Endothelial cell of hepatic sinusoid (primary cell): ENCODE measurements at regions not wholly inside any gene's neighbourhood (a gene's known extent, or its start where the extent isn't known, plus 50 kb on each side); places are given as distances from the start of the nearest gene placed in this dataset.

Source experiments
- in situ Hi-C: cut with HindIII; loops from 2 replicates; pipeline ENCODE4 v1.10.0; 2017; ENCODE audit warnings: low sequenced_read_pairs

DNA sequence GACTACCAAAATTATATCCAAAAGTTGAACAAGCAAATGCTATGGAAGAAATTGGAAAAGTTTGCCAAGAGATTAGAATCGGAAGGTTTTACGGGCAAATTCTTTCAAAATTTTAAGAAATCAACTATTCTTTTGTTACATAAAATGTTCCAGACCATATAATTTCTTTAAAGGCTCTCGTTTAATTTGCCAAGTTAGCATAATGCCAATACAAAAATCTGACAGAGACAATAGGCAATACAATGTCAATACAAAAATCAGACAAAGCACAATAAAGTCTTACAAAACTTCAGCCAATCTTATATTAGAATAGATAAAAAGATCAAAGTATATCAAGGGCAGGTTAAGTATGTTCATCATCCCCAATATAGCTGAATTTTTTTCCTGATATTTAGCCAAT is 224.2 kb downstream of the BCL11A start:
- in situ Hi-C loops, result no loop called here

DNA sequence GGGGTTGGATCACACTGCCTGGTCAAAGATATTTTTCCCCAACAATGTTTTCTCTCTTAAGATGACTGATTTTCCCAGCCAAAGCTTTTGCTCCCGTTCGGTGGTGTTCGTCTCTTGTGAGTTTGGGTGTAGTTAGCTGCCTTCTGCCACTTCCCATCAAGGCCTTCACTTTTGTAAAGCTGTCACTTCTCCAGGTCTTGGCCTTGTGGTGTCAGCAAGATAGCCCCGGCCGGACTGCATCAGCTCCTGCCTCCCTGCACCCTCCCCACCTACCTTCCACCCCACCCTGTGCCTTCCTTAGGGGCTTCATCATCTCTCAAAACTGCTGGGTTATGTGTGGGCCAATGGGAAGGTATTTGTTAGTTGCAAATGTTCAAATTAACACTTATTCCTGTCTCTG is 228.9 kb downstream of the BCL11A start:
- in situ Hi-C loops, result no loop called here

DNA sequence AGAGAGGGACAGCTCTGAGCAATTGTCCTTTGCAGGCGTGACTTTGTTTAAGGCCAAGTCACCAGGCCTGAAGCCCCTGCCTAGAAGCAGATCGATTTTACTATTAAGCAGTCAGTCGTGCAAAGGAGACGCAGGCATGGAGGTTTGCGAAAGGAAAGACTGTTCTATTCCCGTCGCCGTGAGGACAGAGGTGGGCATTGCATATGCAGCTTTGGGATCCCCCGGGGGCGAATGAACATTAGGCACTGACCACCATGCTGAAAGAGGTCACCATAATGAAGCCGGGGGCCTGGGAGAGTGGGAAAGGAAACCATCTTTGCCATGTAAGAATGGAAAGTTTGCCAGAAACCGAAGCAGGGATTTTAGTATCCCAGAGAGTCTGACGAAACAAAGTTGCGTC is 231.6 kb downstream of the BCL11A start:
- in situ Hi-C loops, result no loop called here

DNA sequence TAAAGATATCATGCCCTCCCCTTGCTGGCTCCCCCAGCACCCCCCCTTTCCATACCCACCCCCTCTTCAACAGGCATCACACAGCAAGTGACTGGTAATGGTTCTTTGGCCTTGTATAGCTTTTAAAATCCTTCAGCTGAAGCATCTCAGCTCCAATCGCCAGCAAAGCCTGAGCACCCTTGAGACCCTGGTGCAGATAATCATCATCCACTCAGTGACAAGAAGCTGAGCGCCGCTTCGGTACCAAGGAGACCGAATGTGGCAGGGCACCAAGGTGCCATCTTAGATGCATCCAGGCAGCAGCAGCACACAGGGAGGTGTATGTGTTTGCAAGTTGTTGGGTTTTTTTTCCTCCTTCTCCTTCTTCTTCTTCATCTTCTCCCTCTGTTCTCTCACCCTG is 232.7 kb downstream of the BCL11A start:
- in situ Hi-C loops, result no loop called here

DNA sequence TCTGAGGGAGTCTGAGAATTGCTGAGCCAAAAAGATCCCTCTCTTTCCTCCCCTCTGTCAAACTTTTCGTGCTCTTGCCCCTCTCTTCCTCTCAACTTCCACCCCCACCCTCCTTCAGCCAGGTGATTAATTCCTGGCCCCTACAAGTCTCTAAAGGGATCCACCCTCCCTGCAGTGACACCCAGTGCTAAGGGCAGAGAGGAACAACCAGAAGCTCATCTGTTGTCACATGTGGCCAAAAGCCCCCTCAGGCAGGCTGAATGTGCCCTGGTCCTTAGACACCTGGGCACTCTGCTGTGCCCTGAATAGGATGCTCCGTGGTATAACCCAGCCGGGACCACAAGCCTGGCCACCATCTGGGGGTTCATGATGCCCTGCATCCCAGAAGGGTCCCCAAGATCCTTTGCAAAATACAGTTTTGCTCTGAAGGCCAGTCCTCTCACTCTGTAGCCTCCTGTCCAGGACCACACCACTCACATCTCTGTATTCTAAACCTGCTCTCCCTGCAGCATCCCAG is 234.4 kb downstream of the BCL11A start:
- in situ Hi-C loops, result no loop called here

DNA sequence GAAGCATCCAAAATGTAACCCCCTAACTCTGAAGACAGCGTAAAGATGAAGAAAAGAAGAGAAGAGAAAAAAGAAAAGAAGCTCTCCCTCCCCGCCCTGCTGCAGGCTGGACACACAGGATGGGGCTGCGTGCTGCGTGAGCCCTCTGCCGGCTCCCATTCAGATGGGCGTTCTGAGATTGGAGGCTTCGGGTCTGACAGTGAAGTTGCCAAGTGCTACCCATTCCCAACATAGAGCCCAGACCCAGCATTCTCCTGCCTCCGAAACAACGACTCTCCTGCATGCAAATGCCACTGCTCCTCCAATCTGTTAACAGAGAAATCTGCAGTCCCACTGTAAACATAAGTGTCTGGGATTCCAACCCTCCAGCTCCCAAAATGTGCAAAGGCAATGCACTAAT is 234.9 kb downstream of the BCL11A start:
- in situ Hi-C loops, result no loop called here

DNA sequence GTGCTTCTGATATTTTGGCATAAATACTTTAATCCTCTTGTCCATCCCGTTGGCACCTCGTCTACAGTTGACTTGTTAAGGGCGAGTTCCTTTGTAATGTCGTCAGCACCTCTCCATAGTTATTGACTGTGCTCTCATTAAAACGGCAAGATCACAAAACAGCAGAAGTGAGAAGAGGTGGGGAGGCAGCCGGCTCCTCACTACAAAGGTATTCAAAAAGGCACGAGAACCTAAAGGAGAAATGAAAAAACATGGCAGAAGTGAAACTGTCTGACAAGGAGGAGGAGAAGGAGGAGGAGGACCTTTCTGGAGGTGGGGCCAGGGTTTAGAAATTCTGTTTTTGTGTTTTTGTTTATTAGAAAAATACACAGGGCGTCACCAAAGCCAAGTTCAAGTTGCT is 235.6 kb downstream of the BCL11A start:
- in situ Hi-C loops, result no loop called here

DNA sequence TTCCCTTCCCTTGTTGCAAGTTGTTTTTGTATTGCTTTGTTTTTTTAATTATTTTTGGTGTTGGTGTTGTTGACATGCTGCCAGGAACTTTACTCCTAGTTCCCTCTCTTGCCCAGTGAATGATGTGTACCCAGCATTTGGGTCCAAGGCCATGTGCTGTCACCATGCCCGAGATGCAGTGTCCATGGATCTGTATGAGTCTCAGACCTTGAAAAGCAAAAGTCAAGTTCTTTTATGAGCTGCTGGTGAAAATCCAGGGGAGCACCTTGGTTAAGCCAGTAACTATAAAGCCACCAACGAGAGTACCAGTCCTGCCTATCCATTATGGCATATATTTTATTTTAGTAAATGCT is 236.4 kb downstream of the BCL11A start:
- in situ Hi-C loops, result no loop called here

DNA sequence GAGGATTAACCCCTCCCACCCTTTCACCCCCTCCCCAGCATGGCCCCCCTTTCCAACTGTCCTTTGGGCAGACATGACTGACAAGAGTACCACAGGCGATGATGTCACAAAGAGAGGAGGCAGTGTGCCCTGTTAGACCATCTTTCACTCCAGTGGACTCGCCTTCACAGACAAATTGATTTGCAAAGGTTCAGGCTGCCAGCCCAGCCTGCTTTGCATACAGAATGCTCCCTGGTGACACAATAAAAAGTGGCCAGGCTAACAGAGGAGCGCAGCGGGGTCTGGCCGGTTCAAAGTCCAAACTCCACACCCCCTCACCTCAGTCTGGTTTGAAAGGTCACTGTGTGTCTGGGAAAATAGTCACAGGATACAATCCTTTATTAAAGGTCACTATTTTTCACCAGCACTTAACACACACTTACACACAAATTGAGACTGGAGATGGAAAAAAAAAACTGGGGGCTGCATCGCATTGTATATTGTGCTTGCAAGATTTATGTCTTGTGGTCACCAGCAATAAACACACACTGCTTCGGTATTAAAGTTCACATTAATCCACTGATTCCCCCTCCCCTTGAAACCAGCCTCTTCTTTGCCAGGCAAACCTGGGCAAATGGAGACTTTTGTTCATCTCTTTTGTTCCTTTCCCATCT is 236.9 kb downstream of the BCL11A start:
- in situ Hi-C loops, result no loop called here

DNA sequence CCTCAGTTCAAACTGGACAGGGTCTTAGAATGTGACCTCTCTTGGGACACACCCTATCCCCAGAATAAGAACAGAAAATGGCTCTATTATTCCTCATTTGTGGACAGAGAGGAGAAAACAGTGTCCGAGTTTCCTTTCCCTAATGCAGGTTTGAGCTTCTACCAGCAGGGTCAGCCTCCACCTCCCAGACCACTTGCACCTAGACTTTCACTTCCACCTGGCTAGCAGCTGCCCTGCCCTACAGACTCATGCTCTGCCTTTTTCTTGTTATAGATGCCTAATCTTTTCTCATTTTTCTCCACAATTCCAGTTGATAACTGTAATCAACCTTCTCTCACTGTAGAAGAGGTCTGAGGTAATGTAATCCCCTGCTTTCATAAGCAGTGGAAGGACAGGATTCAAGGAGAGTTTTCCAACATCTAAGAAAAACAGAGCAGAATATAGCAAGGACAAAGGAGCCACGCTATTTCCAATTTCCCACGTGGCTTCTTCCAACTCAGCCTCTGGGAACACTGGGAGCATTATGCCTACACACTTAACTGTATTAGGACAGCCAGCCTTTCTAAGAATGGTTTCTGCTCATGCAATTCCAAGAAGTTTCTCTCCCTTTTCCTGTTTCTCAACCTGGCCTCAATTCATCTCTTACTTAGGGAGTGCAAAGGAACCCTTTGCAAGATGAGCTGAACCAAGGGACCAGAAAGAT is 239.8 kb downstream of the BCL11A start:
- in situ Hi-C loops, result no loop called here

DNA sequence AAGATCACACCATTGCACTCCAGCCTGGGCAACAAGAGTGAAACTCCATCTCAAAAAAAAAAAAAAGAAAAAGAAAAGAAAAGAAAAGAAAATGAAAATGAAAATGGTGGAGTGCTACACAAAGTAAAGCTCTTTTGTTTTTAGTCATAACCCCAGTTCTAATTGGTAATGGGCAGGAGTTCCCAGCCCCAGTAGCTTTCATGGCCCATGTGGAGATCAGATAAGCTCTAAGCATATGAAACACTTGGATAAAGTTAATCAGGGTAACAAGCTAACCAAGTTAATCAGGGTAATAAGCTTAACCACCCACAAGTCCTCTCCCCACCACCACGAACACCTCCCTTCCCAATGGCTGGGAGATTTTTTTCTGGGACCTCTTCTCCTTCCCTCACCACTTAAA is 240.8 kb downstream of the BCL11A start:
- in situ Hi-C loops, result no loop called here

DNA sequence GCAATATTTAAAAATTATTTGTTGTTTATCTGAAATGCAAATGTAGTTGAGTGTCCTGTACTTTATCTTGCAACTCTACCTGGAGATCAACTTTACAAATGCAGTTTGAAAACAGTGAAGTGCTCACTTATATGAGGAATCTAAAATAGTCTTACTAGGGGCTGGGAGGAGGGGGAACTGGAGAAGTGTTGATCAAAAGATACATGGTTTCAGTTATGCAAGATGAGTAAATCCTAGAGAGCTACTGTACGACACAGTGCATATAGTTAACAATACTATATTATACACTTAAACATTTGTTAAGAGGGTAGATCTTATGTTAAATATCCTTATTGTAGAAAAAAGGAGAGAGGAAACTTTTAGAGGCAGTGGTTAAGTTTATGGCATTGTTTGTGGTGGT is 241.9 kb downstream of the BCL11A start:
- in situ Hi-C loops, result no loop called here

DNA sequence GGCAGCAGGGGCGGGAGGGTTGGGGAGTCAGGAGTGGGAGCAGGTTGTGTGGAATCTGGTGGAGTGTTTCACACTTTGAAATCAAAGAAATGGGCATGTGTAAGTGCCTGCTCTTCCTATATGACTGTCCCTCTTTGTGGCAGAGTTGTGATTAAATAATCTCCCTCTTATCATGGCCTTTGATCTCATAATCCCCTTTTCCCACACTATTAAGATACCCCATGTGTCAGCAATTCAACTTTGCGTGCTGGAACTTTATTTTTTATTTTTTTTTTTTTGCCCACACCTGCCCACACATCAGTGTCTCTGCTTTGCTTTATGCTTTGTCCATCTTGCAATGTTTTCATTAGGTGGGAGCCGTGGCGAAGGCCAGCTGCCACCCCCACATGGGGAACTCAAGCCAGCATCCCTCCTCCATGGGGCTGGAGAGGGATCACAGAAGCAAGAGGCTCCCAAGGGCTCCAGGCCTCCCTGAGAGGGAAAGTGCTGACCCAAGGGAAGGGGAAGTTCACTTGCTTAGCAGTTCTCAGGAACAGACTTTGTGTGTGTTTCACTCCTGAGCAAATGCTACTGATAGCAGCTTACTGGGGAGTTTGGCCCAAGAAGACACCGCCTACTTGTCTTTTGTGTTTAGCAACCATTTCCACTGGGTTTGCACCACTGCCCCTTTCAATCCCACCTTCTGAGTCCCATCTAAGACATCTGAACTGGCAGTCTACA is 243.4 kb downstream of the BCL11A start:
- in situ Hi-C loops, result no loop called here

DNA sequence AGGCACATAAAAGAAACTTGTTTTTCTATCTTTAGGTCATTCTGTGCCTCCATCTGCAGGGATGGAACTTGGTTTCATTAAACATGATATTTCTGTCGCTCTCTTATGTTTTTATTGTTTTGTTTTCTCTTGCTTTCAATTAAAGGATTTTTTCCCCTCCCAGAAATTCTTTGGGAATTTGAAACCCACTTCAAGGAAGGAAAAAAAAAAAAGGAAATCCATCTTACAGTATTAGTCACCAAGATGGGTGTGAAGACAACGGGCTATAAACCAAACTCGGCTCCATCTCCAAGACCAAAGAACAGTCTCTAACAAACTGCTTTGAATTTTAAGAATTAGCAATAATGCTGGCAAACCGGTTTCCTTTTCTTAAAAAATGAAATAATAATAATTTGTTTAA is 244.1 kb downstream of the BCL11A start:
- in situ Hi-C loops, result no loop called here

DNA sequence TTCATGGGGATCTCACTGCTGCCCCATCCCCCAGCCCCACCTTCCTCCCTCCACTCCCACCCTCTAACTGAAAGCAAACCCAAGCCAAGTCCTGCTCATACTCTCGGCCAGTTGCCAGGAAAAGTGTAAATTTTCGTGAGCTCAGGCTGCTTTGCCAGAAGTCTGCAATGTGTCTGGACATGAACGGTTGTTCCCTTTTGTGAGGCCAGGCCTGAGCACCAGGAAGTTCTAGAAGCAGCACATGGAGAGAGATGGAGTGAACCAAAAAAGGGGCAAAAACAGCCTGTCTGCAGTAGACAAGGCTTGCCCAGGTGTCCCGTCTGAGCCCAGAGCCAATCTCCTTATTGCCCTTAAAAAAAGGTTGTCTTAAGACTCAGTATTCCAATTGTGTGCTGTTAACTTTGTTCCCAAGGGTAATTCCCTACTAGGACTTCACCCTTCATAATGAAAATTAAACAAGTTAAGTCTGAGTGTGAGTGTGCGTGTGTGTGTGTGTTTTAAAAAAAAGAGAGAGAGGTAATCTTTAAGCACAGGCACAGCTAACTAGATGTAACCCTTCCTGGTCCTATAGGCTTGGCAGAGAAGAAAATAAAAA is 247.1 kb downstream of the BCL11A start:
- in situ Hi-C loops, result no loop called here

DNA sequence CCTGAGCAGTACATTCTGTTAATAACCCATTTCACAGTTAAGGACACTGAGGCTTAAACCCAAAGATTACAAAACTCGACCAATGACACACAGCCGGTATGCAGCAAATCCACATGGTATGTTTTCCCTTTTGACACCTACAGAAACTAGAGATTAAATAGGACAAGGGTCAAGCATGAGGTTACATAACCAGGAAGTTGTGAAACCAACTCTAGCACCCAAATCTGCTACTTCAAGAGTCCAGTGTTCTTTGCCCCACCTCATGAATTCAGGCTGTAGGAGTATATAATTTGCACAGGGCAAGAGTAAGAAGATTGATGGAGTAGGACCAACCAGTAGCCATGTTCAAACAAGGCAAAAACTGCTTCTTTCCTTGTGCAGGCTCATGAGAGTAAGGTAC is 249.8 kb downstream of the BCL11A start:
- in situ Hi-C loops, result no loop called here

DNA sequence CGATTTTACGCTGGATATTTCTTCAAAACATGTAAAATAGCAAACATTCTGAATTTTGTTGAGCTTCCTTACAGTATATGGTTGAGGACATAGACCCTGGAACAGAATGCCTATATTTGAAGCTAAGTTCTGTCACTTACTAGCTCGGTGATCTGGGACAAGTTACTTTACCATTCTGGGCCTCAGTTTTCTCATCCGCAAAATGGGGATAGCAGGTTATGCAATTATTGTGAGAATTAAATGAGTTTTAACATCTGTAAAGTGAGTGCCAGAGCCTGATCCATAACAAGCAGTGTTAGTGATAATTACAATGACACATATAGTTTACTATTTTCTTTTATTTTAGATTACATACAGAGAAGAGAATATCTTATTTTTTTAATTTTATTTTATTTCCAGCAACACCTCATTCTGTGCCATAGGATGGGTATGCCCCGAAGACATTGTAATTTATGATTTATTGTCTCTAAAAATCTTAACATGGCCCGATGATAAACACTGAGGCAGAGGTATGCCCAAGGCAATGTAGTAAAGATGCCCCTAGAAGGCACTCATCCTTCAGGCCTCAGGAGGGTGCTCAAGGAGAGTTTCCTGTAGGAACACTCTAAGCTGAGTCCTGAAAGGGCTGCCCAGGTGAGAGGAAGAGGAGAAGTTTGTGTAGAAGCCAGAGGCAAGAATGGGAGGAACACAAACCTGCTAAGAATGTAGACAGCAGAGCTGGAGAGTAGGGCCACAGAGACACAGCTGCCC is 250.9 kb downstream of the BCL11A start:
- in situ Hi-C loops, result no loop called here

DNA sequence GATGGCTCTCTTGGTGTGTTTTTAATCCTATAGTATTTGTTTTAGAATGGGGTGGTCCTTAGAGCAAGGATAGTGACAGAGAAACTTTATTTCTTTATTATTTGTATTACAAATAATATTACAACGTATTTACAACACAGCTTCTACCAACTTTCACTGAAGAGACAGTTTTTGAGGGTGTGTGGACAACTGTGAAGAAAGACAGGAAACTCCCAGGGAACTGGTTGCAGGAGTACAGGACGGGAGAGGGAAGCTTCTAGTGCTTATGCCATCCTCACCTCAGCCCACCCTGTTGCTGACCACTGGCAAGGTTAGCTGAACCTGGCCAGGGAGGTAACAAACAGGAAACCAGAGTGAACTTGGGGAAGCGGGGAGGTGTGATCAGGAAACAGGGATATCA is 251.7 kb downstream of the BCL11A start:
- in situ Hi-C loops, result no loop called here

DNA sequence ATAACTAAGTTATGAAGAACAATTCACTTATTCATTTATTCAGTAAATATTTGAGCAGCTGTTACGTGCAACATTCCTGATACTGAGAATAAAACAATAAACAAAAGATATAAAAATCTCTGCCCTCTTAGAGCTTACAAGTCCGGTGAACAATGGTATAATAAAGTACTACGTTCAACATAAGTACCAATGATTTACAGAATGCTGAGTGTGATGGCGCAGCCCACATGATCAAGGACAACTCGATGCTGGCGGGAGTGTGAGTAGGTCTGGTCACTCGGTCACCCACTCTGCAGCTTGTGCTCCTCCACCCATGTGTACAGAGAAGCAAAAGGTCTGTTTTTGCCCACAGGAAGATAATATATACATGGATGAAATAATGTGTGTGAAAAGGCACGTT is 254.3 kb downstream of the BCL11A start:
- in situ Hi-C loops, result no loop called here

DNA sequence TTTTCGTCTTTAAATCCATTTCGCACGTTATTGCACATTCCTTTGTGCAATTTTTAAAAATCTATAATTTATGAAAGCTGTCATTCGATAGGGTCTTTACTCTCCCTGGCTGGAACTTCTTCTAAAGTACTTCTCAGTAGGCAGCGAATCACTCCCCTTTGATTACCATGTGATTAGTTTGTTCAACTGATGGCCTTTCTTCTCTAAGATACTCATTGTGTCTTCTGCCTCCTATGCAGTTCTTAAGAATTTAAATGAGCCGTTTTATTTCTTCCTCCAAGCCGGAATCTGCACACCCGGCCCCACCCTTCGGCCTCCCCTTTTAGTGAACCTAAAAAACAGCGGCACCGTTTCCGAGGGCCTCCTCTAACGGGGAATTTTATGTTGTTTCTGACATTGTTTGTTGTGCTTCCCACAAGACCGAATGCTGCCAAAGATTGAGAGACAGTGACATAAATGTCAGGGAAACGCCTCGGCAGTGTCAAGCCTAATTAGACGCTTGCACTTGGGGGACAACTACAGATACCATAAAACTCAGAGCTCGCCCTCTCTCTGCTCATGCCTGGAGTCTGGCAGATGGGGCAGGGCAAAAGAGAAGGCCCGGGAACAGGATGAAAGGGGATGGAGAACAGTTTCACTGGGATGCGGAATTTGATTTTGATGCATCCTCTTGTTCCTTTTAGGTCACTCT is 255.3 kb downstream of the BCL11A start:
- in situ Hi-C loops, result no loop called here
